ENCODE measurements at regions not wholly inside any gene's neighbourhood (a gene's known extent, or its start where the extent isn't known, plus 50 kb on each side); places are given as distances from the start of the nearest gene placed in this dataset.

GRCh38 chr14:22333422-22334274 is 255.4 kb downstream of the DAD1 start (continued):
- no peak for TF ChIP-seq IKZF1 (IDR thresholded peaks at IDR 0.05)
- TF ChIP-seq KAT7 (CRISPR knock-in tag; IDR thresholded peaks at IDR 0.05; ENCODE audit: borderline replicate concordance) = no peak
- TF ChIP-seq JARID2 (CRISPR knock-in tag; IDR thresholded peaks at IDR 0.05; ENCODE audit: insufficient replicate concordance) = no peak
- no peak for TF ChIP-seq MXD4 (CRISPR knock-in tag; IDR thresholded peaks at IDR 0.05)
- peak in 1 of 2 experiments; percentile 84; a peak in 2 of 4 replicates for TF ChIP-seq ATF4 (CRISPR knock-in tag; IDR thresholded peaks at IDR 0.05)
- TF ChIP-seq ZNF354B (CRISPR knock-in tag; IDR thresholded peaks at IDR 0.05) = no peak
- no peak for TF ChIP-seq PCBP2 (optimal IDR thresholded peaks at IDR 0.05; ENCODE audit: low read depth, low read length, poor library complexity, severe bottlenecking)
- no peak for TF ChIP-seq SNAPC5 (CRISPR knock-in tag; IDR thresholded peaks at IDR 0.05; ENCODE audit: borderline replicate concordance)
- TF ChIP-seq SALL2 (CRISPR knock-in tag; IDR thresholded peaks at IDR 0.05) = no peak
- TF ChIP-seq ZNF34 (CRISPR knock-in tag; IDR thresholded peaks at IDR 0.05; ENCODE audit: borderline replicate concordance) = no peak
- TF ChIP-seq DRAP1 (CRISPR knock-in tag; IDR thresholded peaks at IDR 0.05) = no peak
- no peak for TF ChIP-seq ARNT (IDR thresholded peaks at IDR 0.05)
- peak; percentile 92 for TF ChIP-seq GATAD2A (CRISPR knock-in tag; IDR thresholded peaks at IDR 0.05)
- TF ChIP-seq ZNF660 (CRISPR knock-in tag; IDR thresholded peaks at IDR 0.05; ENCODE audit: borderline replicate concordance, low read depth) = no peak
- TF ChIP-seq KAT2B (IDR thresholded peaks at IDR 0.05; ENCODE audit: borderline replicate concordance, low read depth, low read length) = no peak
- TF ChIP-seq ZNF749 (CRISPR knock-in tag; IDR thresholded peaks at IDR 0.05; ENCODE audit: borderline replicate concordance) = no peak
- TF ChIP-seq NFRKB (IDR thresholded peaks at IDR 0.05) = no peak
- no peak for TF ChIP-seq GLMP (CRISPR knock-in tag; IDR thresholded peaks at IDR 0.05; ENCODE audit: borderline replicate concordance)
- TF ChIP-seq TEF (CRISPR knock-in tag; IDR thresholded peaks at IDR 0.05) = no peak
- no peak for TF ChIP-seq PREB (CRISPR knock-in tag; IDR thresholded peaks at IDR 0.05)
- peak; percentile 75 for TF ChIP-seq TBX3 (IDR thresholded peaks at IDR 0.05; ENCODE audit: borderline replicate concordance)
- TF ChIP-seq ATF1 (CRISPR knock-in tag; IDR thresholded peaks at IDR 0.05) = peak; percentile 63
- no peak for TF ChIP-seq ZNF879 (CRISPR knock-in tag; IDR thresholded peaks at IDR 0.05)
- no peak for TF ChIP-seq PHF8 (CRISPR knock-in tag; IDR thresholded peaks at IDR 0.05)
- peak; percentile 38; the same call in 1 of the 2 replicates for TF ChIP-seq TFAP4 (IDR thresholded peaks at IDR 0.05; ENCODE audit: borderline replicate concordance, low read depth)
- TF ChIP-seq TAF1 (CRISPR knock-in tag; IDR thresholded peaks at IDR 0.05) = no peak

Data from HepG2 (cell line).